Smooth muscle cell (in vitro differentiated cells): ENCODE measurements at regions not wholly inside any gene's neighbourhood (a gene's known extent, or its start where the extent isn't known, plus 50 kb on each side); places are given as distances from the start of the nearest gene placed in this dataset.

Experiments used
- DNase-seq: peaks from one replicate; lab custom pipeline; 2025; ENCODE audit not compliant: unreplicated experiment; lab: John Stamatoyannopoulos, UW
- H2AFZ ChIP-seq: fragments of 200-600 bp; sonication (generic); 2 replicates; pipeline ENCODE4 v1.6.0; 2016; ENCODE audit warnings: antibody characterized with exemption, low read depth, mild to moderate bottlenecking
- H3F3A ChIP-seq: fragments of 200-600 bp; sonication (generic); 2 replicates; pipeline ENCODE4 v1.6.0; 2017; ENCODE audit warnings: antibody characterized with exemption, low read depth
- H3K27ac ChIP-seq: fragments of 200-600 bp; sonication (generic); 2 replicates; pipeline ENCODE4 v1.5.1; 2016; ENCODE audit warnings: low read depth, mild to moderate bottlenecking
- H3K27me3 ChIP-seq: fragments of 200-600 bp; sonication (generic); 2 replicates; pipeline ENCODE4 v1.6.1; 2016; ENCODE audit warnings: low read depth, mild to moderate bottlenecking
- H3K36me3 ChIP-seq: fragments of 200-600 bp; sonication (generic); 2 replicates; pipeline ENCODE4 v1.5.1; 2016; ENCODE audit warnings: low read depth
- H3K4me1 ChIP-seq: fragments of 200-600 bp; sonication (generic); 2 replicates; pipeline ENCODE4 v1.5.1; 2016; ENCODE audit warnings: low read depth
- H3K4me2 ChIP-seq: fragments of 200-600 bp; sonication (generic); 2 replicates; pipeline ENCODE4 v1.6.0; 2016; ENCODE audit warnings: mild to moderate bottlenecking
- H3K4me3 ChIP-seq: fragments of 200-600 bp; sonication (generic); 2 replicates; pipeline ENCODE4 v1.5.1; 2016; ENCODE audit warnings: mild to moderate bottlenecking
- H3K79me2 ChIP-seq: fragments of 200-600 bp; sonication (generic); 2 replicates; pipeline ENCODE4 v1.6.0; 2016; ENCODE audit warnings: low read depth, mild to moderate bottlenecking
- H3K9ac ChIP-seq: fragments of 200-600 bp; sonication (generic); 2 replicates; pipeline ENCODE4 v1.6.0; 2016; ENCODE audit warnings: low read depth
- H3K9me3 ChIP-seq: fragments of 200-600 bp; sonication (generic); replicated peaks from 2 replicates; pipeline ENCODE4 v1.5.1; 2016; ENCODE audit warnings: low read depth
- H4K20me1 ChIP-seq: fragments of 200-600 bp; sonication (generic); 2 replicates; pipeline ENCODE4 v1.6.0; 2016; ENCODE audit warnings: low read depth
- CTCF ChIP-seq: fragments of 200-600 bp; sonication (generic); IDR thresholded peaks from 2 replicates; pipeline ENCODE4 v1.5.1; 2017; ENCODE audit warnings: borderline replicate concordance, mild to moderate bottlenecking, antibody characterized with exemption; ENCODE audit not compliant: insufficient read depth, poor library complexity, severe bottlenecking
- WGBS: methylation state at CpG from one replicate; pipeline ENCODE4 v1.1.7; 2016; ENCODE audit warnings: low lambda C conversion rate; 5-methylcytosine and 5-hydroxymethylcytosine counted together

GRCh38 chr5:161096581-161096980 lies 244.6 kb upstream of the ATP10B start:
- WGBS = 69% methylated on average over 4 of the region's 4 CpGs
- Histone ChIP-seq H3K9me3 (no peaks in the 10 kb centered on the region), H3K9ac (no peak overlapping the region), H3F3A (no peaks in the 10 kb centered on the region), H3K4me3 (no peak overlapping the region), H3K36me3 (no peaks in the 10 kb centered on the region), H3K4me2 (peak overlapping the region; percentile 34), H3K79me2 (no peaks in the 10 kb centered on the region), H3K4me1 (no peaks in the 10 kb centered on the region), H4K20me1 (no peaks in the 10 kb centered on the region), H3K27me3 (no peaks in the 10 kb centered on the region), H3K27ac (no peak overlapping the region), H2AFZ (peak overlapping the region; percentile 33)
- DNase-seq = no peak
- TF ChIP-seq CTCF = no peak

DNA sequence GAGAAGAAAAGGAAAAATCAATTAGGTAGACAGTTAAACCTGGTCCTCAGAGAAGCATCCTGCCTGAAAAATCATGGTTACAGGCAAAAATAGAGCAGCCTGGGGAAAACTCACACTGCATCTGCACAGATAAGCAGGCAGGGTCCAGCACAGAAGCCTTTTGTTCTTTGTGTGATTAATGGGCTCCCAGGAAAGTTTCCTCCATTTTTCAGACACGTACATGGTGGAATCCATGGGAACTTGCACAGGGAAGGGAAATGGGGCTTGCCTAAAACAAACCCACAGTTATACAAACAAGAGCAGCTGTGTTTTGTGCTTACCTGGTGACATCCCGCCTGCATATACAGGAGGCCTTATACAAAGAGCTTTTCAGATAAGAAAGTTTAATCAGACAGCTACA lies 243.9 kb upstream of the ATP10B start:
- Histone ChIP-seq H3F3A (no peaks in the 10 kb centered on the region), H3K36me3 (no peaks in the 10 kb centered on the region), H4K20me1 (no peaks in the 10 kb centered on the region), H3K4me2 (peak overlapping the region; percentile 34), H3K4me1 (no peaks in the 10 kb centered on the region), H2AFZ (peak overlapping the region; percentile 33), H3K9ac (no peak overlapping the region), H3K27me3 (no peaks in the 10 kb centered on the region), H3K4me3 (no peak overlapping the region), H3K79me2 (no peaks in the 10 kb centered on the region), H3K9me3 (no peaks in the 10 kb centered on the region), H3K27ac (no peak overlapping the region)
- WGBS = 66% methylated on average over 2 of the region's 2 CpGs
- TF ChIP-seq CTCF = no peak
- no peak for DNase-seq

GRCh38 chr5:161094411-161094810 lies 242.4 kb upstream of the ATP10B start:
- no peaks in the 10 kb centered on the region for H3K36me3 ChIP-seq
- no peak for TF ChIP-seq CTCF
- no peak overlapping the region for H3K9ac ChIP-seq
- H4K20me1 ChIP-seq = no peaks in the 10 kb centered on the region
- H3K9me3 ChIP-seq = no peaks in the 10 kb centered on the region
- no peaks in the 10 kb centered on the region for H3F3A ChIP-seq
- DNase-seq = no peak
- no peak overlapping the region for H3K4me3 ChIP-seq
- H2AFZ ChIP-seq = no peak overlapping the region
- peak overlapping the region; percentile 29 for H3K4me2 ChIP-seq
- no peaks in the 10 kb centered on the region for H3K4me1 ChIP-seq
- peak overlapping the region; percentile 73 for H3K27ac ChIP-seq
- no peaks in the 10 kb centered on the region for H3K27me3 ChIP-seq
- no peaks in the 10 kb centered on the region for H3K79me2 ChIP-seq

DNA sequence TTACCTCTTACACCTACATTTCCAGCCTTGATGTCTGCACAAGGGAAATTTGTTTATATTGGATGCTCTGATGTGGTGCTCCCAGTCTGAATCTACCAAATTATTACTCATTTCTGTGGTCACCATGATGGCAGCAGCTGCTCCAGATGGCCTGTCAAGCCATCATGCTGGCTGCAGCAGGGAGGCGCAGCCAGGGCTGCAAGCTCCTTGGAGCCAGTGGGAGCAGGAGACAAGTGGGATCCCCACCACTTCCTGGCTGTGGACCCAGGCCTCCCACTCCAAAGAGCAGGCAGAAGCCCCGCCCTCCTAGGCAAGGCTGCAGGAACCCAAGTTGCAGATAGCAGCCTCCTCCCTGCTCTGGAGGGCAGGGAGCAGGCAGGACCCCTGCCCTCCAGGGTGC lies 241.1 kb upstream of the ATP10B start:
- Histone ChIP-seq H3K79me2 (no peaks in the 10 kb centered on the region), H4K20me1 (no peaks in the 10 kb centered on the region), H3K27ac (peak overlapping the region; percentile 78), H3K36me3 (no peaks in the 10 kb centered on the region), H3F3A (no peaks in the 10 kb centered on the region), H3K9ac (no peak overlapping the region), H3K4me1 (no peaks in the 10 kb centered on the region), H3K4me3 (no peak overlapping the region), H3K27me3 (no peaks in the 10 kb centered on the region), H3K4me2 (peak overlapping the region; percentile 29), H2AFZ (no peak overlapping the region), H3K9me3 (no peaks in the 10 kb centered on the region)
- WGBS = 72% methylated on average over 2 of the region's 2 CpGs
- TF ChIP-seq CTCF = no peak
- DNase-seq = no peak
